Large intestine (tissue), 3 donors: ENCODE measurements at regions not wholly inside any gene's neighbourhood (a gene's known extent, or its start where the extent isn't known, plus 50 kb on each side); places are given as distances from the start of the nearest gene placed in this dataset.
"Not testable (repeated sequence)": the region's sequence is repeated elsewhere in the genome, so short reads cannot be mapped to it uniquely, and the experiment has no call there.

Experiments used
- DNase-seq, 2 donors: peaks; one replicate each; pipeline versions ENCODE4 v3.0.0 to v3.0.0-alpha.2; 2013
- H3K27ac ChIP-seq: one replicate; pipeline ENCODE4 v1.5.1; 2013; ENCODE audit warnings: low read length
- H3K27me3 ChIP-seq: 2 replicates; pipeline ENCODE4 v1.6.1; 2013; ENCODE audit warnings: low read length; ENCODE audit not compliant: control insufficient read depth, insufficient read depth
- H3K36me3 ChIP-seq: 2 replicates; pipeline ENCODE4 v1.6.1; 2013; ENCODE audit warnings: low read length; ENCODE audit not compliant: control insufficient read depth, insufficient read depth
- H3K4me1 ChIP-seq: one replicate; pipeline ENCODE4 v1.6.1; 2013; ENCODE audit warnings: low read length; ENCODE audit not compliant: control insufficient read depth, insufficient read depth
- H3K4me3 ChIP-seq: one replicate; pipeline ENCODE4 v1.5.1; 2013; ENCODE audit warnings: low read length
- H3K9me3 ChIP-seq: one replicate; pipeline ENCODE4 v1.6.1; 2013; ENCODE audit warnings: mild to moderate bottlenecking, low read depth, low read length, moderate library complexity; ENCODE audit not compliant: control insufficient read depth
- WGBS: methylation state at CpG from one replicate; pipeline ENCODE4 v1.1.5; 2013; ENCODE audit warnings: low lambda C conversion rate; ENCODE audit not compliant: insufficient coverage; 5-methylcytosine and 5-hydroxymethylcytosine counted together

- Histone ChIP-seq H3K27me3 (no peaks in the 10 kb centered on the region), H3K9me3 (no peaks in the 10 kb centered on the region), H3K4me3 (no peak overlapping the region), H3K4me1 (peaks cover 7% of the 10 kb centered on the region), H3K27ac (no peak overlapping the region), H3K36me3 (no peaks in the 10 kb centered on the region)
- WGBS = no CpG with 5 or more reads among the region's 5 CpGs
- DNase-seq = no peak
Observed at GRCh38 chr6:134397676-134398075, 79.8 kb upstream of the SGK1 start.

GRCh38 chr6:134394905-134395304 is 77.0 kb upstream of the SGK1 start:
- Histone ChIP-seq H3K27me3 (no peaks in the 10 kb centered on the region), H3K4me3 (no peak overlapping the region), H3K36me3 (no peaks in the 10 kb centered on the region), H3K27ac (peak overlapping the region; percentile 87), H3K9me3 (no peaks in the 10 kb centered on the region), H3K4me1 (peaks cover 7% of the 10 kb centered on the region)
- no CpG with 5 or more reads among the region's 1 CpG for WGBS
- no peak for DNase-seq

GRCh38 chr6:134394208-134394607 is 76.3 kb upstream of the SGK1 start:
- H3K9me3 ChIP-seq = no peaks in the 10 kb centered on the region
- H3K27ac ChIP-seq = peak overlapping the region; percentile 87
- peak; percentile 81 to 88 for DNase-seq
- WGBS = 0% methylated on average over 1 of the region's 1 CpG
- no peaks in the 10 kb centered on the region for H3K27me3 ChIP-seq
- peaks cover 7% of the 10 kb centered on the region for H3K4me1 ChIP-seq
- H3K36me3 ChIP-seq = no peaks in the 10 kb centered on the region
- H3K4me3 ChIP-seq = no peak overlapping the region

- no peaks in the 10 kb centered on the region for H3K27me3 ChIP-seq
- no peaks in the 10 kb centered on the region for H3K36me3 ChIP-seq
- H3K9me3 ChIP-seq = no peaks in the 10 kb centered on the region
- WGBS = no CpG with 5 or more reads among the region's 1 CpG
- DNase-seq = no peak
- no peak overlapping the region for H3K27ac ChIP-seq
- peaks cover 7% of the 10 kb centered on the region for H3K4me1 ChIP-seq
- no peak overlapping the region for H3K4me3 ChIP-seq
Observed at GRCh38 chr6:134391205-134391604, 73.3 kb upstream of the SGK1 start.

GRCh38 chr6:134389658-134390057 is 71.7 kb upstream of the SGK1 start:
- no peaks in the 10 kb centered on the region for H3K36me3 ChIP-seq
- no peaks in the 10 kb centered on the region for H3K27me3 ChIP-seq
- H3K4me3 ChIP-seq = no peak overlapping the region
- no peaks in the 10 kb centered on the region for H3K9me3 ChIP-seq
- DNase-seq = no peak
- H3K4me1 ChIP-seq = peaks cover 3% of the 10 kb centered on the region
- H3K27ac ChIP-seq = no peak overlapping the region
- no CpG with 5 or more reads among the region's 3 CpGs for WGBS

GRCh38 chr6:134389129-134389528 is 71.2 kb upstream of the SGK1 start:
- H3K9me3 ChIP-seq = no peaks in the 10 kb centered on the region
- no peaks in the 10 kb centered on the region for H3K27me3 ChIP-seq
- no peaks in the 10 kb centered on the region for H3K4me1 ChIP-seq
- no peaks in the 10 kb centered on the region for H3K36me3 ChIP-seq
- no peak overlapping the region for H3K4me3 ChIP-seq
- no CpG with 5 or more reads among the region's 3 CpGs for WGBS
- DNase-seq = no peak
- H3K27ac ChIP-seq = no peak overlapping the region

- not testable (repeated sequence) for DNase-seq, H3K4me1 ChIP-seq, H3K27me3 ChIP-seq, H3K9me3 ChIP-seq, H3K36me3 ChIP-seq, H3K27ac ChIP-seq, H3K4me3 ChIP-seq
- WGBS = no CpG with 5 or more reads among the region's 6 CpGs
Observed at GRCh38 chr6:134386482-134386881, 68.6 kb upstream of the SGK1 start.

- peaks cover 9% of the 10 kb centered on the region for H3K4me1 ChIP-seq
- H3K4me3 ChIP-seq = no peak overlapping the region
- DNase-seq = no peak
- H3K27ac ChIP-seq = no peak overlapping the region
- H3K9me3 ChIP-seq = no peaks in the 10 kb centered on the region
- H3K27me3 ChIP-seq = no peaks in the 10 kb centered on the region
- no peaks in the 10 kb centered on the region for H3K36me3 ChIP-seq
- no CpG with 5 or more reads among the region's 5 CpGs for WGBS
Observed at GRCh38 chr6:134381959-134382358, 64.0 kb upstream of the SGK1 start.

- H3K27me3 ChIP-seq = no peaks in the 10 kb centered on the region
- H3K27ac ChIP-seq = peak overlapping the region; percentile 59
- no peak overlapping the region for H3K4me3 ChIP-seq
- H3K36me3 ChIP-seq = no peaks in the 10 kb centered on the region
- H3K4me1 ChIP-seq = peaks cover 14% of the 10 kb centered on the region
- 33% methylated on average over 1 of the region's 1 CpG for WGBS
- no peaks in the 10 kb centered on the region for H3K9me3 ChIP-seq
- DNase-seq = no peak
Observed at GRCh38 chr6:134379599-134379998, 61.7 kb upstream of the SGK1 start.

GRCh38 chr6:134379076-134379475 is 61.2 kb upstream of the SGK1 start:
- Histone ChIP-seq H3K27me3 (no peaks in the 10 kb centered on the region), H3K27ac (peak overlapping the region; percentile 59), H3K9me3 (no peaks in the 10 kb centered on the region), H3K4me1 (peaks cover 17% of the 10 kb centered on the region), H3K36me3 (no peaks in the 10 kb centered on the region), H3K4me3 (no peak overlapping the region)
- 40% methylated on average over 2 of the region's 5 CpGs for WGBS
- DNase-seq = peak; percentile 73 to 91

- Histone ChIP-seq H3K9me3 (no peaks in the 10 kb centered on the region), H3K4me3 (no peak overlapping the region), H3K36me3 (no peaks in the 10 kb centered on the region), H3K4me1 (peaks cover 23% of the 10 kb centered on the region), H3K27ac (no peak overlapping the region), H3K27me3 (no peaks in the 10 kb centered on the region)
- no peak for DNase-seq
- WGBS = no CpG with 5 or more reads among the region's 1 CpG
Observed at GRCh38 chr6:134378426-134378825, 60.5 kb upstream of the SGK1 start.
